Stomach (tissue), 4 donors: ENCODE measurements at regions not wholly inside any gene's neighbourhood (a gene's known extent, or its start where the extent isn't known, plus 50 kb on each side); places are given as distances from the start of the nearest gene placed in this dataset.

Experiments
- CTCF ChIP-seq, 7 experiments: fragments of 450-650 bp in 4 of 7; fragments of 200-600 bp in 3 of 7; sonication (generic) in 3 of 7; IDR thresholded peaks; one replicate each; pipeline ENCODE4 v1.5.1; 2016 to 2019; ENCODE audit warnings: antibody characterized with exemption in 7 of 7, control low read depth in 2 of 7, mild to moderate bottlenecking in 1 of 7
- POLR2A ChIP-seq, 4 donors: fragments of 450-650 bp; IDR thresholded peaks; one replicate each; pipeline ENCODE4 v1.6.1; 2016; ENCODE audit warnings: antibody characterized with exemption in 4 of 4, control low read depth in 2 of 4, mild to moderate bottlenecking in 1 of 4, moderate library complexity in 1 of 4

- no peak for TF ChIP-seq CTCF (IDR thresholded peaks at IDR 0.05)
- TF ChIP-seq POLR2A (IDR thresholded peaks at IDR 0.05): no peak
Measured at GRCh38 chr5:28468166-28468565, 1429.8 kb upstream of the CDH9 start.
